ENCODE measurements at regions not wholly inside any gene's neighbourhood (a gene's known extent, or its start where the extent isn't known, plus 50 kb on each side); places are given as distances from the start of the nearest gene placed in this dataset.

GRCh38 chr9:88659126-88659525 is 124.1 kb downstream of the NXNL2 start:
- DNase-seq, result no peak

GRCh38 chr9:88660611-88661010 is 125.6 kb downstream of the NXNL2 start:
- no peak for DNase-seq

GRCh38 chr9:88661759-88662158 is 126.8 kb downstream of the NXNL2 start:
- DNase-seq, result no peak

GRCh38 chr9:88663771-88664419 is 128.9 kb downstream of the NXNL2 start:
- no peak for DNase-seq

GRCh38 chr9:88664773-88665172 is 129.8 kb downstream of the NXNL2 start:
- no peak for DNase-seq

- no peak for DNase-seq
Measured at GRCh38 chr9:88672874-88673689, 138.1 kb downstream of the NXNL2 start.

- DNase-seq, result no peak
Measured at GRCh38 chr9:88673886-88674285, 138.9 kb downstream of the NXNL2 start.

GRCh38 chr9:88676644-88677043 is 141.7 kb downstream of the NXNL2 start:
- DNase-seq, result no peak

- DNase-seq, result no peak
Measured at GRCh38 chr9:88678008-88678407, 143.0 kb downstream of the NXNL2 start.

GRCh38 chr9:88678431-88678830 is 143.5 kb downstream of the NXNL2 start:
- DNase-seq, result no peak

- DNase-seq, result no peak
Measured at GRCh38 chr9:88680041-88680440, 145.1 kb downstream of the NXNL2 start.

- no peak for DNase-seq
Measured at GRCh38 chr9:88680505-88681160, 145.7 kb downstream of the NXNL2 start.

GRCh38 chr9:88681434-88681833 is 146.5 kb downstream of the NXNL2 start:
- DNase-seq, result no peak

- DNase-seq, result no peak
Measured at GRCh38 chr9:88682431-88682831, 147.5 kb downstream of the NXNL2 start.

- DNase-seq, result no peak
Measured at GRCh38 chr9:88684046-88684445, 149.1 kb downstream of the NXNL2 start.

- DNase-seq, result no peak
Measured at GRCh38 chr9:88684845-88685244, 149.9 kb downstream of the NXNL2 start.

- DNase-seq, result no peak
Measured at GRCh38 chr9:88685966-88686365, 151.0 kb downstream of the NXNL2 start.

GRCh38 chr9:88689509-88690298 is 154.7 kb downstream of the NXNL2 start:
- no peak for DNase-seq

- no peak for DNase-seq
Measured at GRCh38 chr9:88690628-88691027, 155.7 kb downstream of the NXNL2 start.

GRCh38 chr9:88691091-88691490 is 156.1 kb downstream of the NXNL2 start:
- DNase-seq, result no peak

GRCh38 chr9:88691811-88692210 is 156.8 kb downstream of the NXNL2 start:
- no peak for DNase-seq

GRCh38 chr9:88692827-88693226 is 157.8 kb downstream of the NXNL2 start:
- DNase-seq, result no peak

GRCh38 chr9:88694625-88695024 is 159.6 kb downstream of the NXNL2 start:
- DNase-seq, result no peak

All from NCI-H446 treated with DMSO at 0.1 percent for 48 hours (cell line).